PC-9 (cell line): ENCODE measurements at regions not wholly inside any gene's neighbourhood (a gene's known extent, or its start where the extent isn't known, plus 50 kb on each side); places are given as distances from the start of the nearest gene placed in this dataset.

Experiments used
- EZH2 ChIP-seq: fragments of 200-600 bp; sonication (generic); IDR thresholded peaks from 2 replicates; pipeline ENCODE4 v1.8.0; 2017; ENCODE audit warnings: antibody characterized with exemption, low read depth
- TF ChIP-seq, protein P1 (sequence below): fragments of 200-600 bp; sonication (generic); conservative IDR thresholded peaks from 2 replicates; pipeline ENCODE4 v1.6.1; 2017; ENCODE audit warnings: mixed run types, antibody characterized with exemption, mild to moderate bottlenecking, moderate library complexity

DNA sequence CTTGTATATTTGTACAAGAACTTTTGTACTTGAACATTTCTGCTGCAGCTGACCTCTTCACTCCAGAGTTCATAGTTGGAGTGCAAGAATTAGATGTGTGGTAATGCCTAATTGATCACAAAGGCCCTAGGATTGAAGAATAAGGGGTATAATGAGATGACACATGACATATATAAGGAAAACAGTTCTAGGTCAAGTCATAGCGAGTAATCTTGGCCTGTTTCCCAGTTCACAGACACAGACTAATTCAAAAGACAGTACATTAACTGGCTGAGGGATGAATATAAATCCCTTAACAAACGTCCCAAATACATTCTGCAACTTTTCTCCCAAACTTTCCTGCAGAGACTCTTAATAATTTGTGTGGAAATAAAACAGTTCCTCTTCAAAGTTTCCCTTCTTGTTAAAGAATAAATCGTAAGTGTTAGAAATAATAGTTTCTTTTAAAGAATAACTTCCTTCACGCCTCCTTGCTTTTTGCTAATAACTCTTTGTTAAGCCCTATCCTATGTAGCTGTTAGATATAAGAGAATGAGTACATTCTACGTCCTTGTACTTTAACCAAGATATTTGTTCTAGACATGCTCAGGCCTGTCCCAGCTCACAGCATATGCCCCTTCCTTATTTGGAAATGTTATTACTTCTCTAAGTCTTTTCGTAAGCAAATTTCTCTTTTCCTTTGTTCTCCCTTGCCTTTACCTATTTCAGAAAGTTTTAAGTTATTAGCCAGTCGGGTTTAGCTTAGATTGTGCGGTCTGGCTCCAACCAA is 556.4 kb upstream of the CTNND2 start:
- TF ChIP-seq, protein P1, sequence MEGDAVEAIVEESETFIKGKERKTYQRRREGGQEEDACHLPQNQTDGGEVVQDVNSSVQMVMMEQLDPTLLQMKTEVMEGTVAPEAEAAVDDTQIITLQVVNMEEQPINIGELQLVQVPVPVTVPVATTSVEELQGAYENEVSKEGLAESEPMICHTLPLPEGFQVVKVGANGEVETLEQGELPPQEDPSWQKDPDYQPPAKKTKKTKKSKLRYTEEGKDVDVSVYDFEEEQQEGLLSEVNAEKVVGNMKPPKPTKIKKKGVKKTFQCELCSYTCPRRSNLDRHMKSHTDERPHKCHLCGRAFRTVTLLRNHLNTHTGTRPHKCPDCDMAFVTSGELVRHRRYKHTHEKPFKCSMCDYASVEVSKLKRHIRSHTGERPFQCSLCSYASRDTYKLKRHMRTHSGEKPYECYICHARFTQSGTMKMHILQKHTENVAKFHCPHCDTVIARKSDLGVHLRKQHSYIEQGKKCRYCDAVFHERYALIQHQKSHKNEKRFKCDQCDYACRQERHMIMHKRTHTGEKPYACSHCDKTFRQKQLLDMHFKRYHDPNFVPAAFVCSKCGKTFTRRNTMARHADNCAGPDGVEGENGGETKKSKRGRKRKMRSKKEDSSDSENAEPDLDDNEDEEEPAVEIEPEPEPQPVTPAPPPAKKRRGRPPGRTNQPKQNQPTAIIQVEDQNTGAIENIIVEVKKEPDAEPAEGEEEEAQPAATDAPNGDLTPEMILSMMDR = no peak
- TF ChIP-seq EZH2 = no peak
